ENCODE measurements at regions not wholly inside any gene's neighbourhood (a gene's known extent, or its start where the extent isn't known, plus 50 kb on each side); places are given as distances from the start of the nearest gene placed in this dataset.

DNA sequence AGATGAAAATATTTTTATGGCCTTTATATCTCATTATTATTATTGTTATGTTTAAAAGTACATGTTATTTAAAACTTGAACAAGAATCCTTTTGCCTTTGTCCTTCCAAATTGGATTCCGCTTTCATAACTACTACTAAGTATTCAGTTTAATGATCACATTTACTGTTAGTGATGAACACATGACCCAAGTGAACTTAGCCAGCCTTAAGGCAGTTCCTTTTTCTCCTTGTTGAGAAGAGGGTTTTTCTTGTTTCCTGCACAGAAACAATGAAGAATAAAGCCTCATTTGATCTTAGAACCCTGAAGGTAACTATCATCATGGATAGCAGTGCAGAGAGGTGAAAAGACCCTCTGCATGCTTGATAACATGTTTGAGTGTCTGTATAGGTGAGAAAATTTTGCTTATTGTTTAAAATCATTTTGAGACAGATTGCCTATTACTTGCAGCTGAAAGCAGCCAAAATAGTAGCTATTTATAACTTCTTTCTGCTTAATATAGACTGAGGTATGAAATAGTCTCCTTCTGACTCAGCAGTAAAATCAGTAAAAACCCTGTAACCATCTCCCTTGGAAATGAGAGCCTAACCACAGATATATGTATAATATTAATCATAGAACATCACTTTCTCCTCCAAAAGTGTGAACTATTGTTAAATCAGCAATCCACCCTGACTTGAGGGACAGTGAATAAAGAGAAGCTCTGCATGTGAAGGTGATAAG lies 266.2 kb downstream of the SPATA31D1 start:
- H3K4me1 ChIP-seq (ENCODE audit: insufficient read depth, low read length, poor library complexity, severe bottlenecking), result peaks cover 10% of the 10 kb centered on the region
- no peaks in the 10 kb centered on the region for H3K9me2 ChIP-seq (replicated peaks; ENCODE audit: low read depth, low read length)
- H3K4me2 ChIP-seq (ENCODE audit: low read depth, low read length, poor library complexity, severe bottlenecking), result no peak overlapping the region
- peak overlapping the region; percentile 62; the same call in 1 of the 2 replicates for H2AFZ ChIP-seq (ENCODE audit: low read length)
- H3K9me3 ChIP-seq (ENCODE audit: insufficient read depth, low read depth, low read length), result no peaks in the 10 kb centered on the region
- H4K20me1 ChIP-seq (ENCODE audit: insufficient read depth, low read length, poor library complexity, severe bottlenecking), result no peaks in the 10 kb centered on the region
- TF ChIP-seq CTCF (conservative IDR thresholded peaks at IDR 0.05; ENCODE audit: low read length), result no peak
- no peak for TF ChIP-seq EZH2phosphoT487 (IDR thresholded peaks at IDR 0.05; ENCODE audit: borderline replicate concordance)
- no peaks in the 10 kb centered on the region for H3K27me3 ChIP-seq (ENCODE audit: insufficient read depth, low read length, poor library complexity, severe bottlenecking)
- no peaks in the 10 kb centered on the region for H3F3A ChIP-seq (ENCODE audit: low read depth)
- no peaks in the 10 kb centered on the region for H3K79me2 ChIP-seq (ENCODE audit: insufficient read depth, low read length)
- H3K4me3 ChIP-seq (ENCODE audit: low read length, poor library complexity, severe bottlenecking), result no peak overlapping the region
- no peaks in the 10 kb centered on the region for H3K36me3 ChIP-seq (ENCODE audit: insufficient read depth, low read length)
- H3K9ac ChIP-seq (ENCODE audit: low read depth, low read length, poor library complexity, severe bottlenecking), result no peak overlapping the region

DNA sequence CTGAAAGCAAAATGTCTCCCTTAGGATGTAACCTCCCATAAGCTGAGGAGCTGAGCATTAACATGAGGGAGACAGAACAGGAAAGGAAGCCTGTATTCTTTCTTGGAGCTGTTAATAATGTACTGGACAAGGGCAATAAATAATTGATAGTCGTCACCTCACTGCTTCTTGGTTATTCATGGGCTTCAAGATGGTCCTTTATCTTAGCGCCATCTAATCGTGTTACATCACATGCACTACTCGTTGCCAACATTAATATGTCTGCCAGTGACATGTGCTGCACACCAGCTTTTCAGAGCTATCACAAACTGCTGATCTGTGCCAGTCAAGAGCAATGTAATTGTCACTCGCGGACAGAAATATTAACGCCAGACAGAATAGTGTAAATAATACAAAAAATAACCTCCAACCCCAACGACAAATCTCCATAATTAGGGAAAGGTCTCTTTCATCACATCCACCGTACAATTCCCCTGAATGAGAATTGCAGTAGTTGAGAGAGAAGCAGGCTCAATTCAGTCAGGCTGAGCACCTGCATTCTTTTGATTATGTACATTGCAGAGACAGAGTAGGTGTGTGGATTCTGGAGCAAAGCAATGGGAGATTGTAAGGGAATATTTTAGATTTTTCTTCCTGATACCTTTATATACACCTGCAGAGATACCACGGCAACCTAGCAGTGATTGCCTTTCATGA lies 267.1 kb downstream of the SPATA31D1 start:
- no peaks in the 10 kb centered on the region for H4K20me1 ChIP-seq (ENCODE audit: insufficient read depth, low read length, poor library complexity, severe bottlenecking)
- no peaks in the 10 kb centered on the region for H3F3A ChIP-seq (ENCODE audit: low read depth)
- H3K36me3 ChIP-seq (ENCODE audit: insufficient read depth, low read length), result no peaks in the 10 kb centered on the region
- H3K79me2 ChIP-seq (ENCODE audit: insufficient read depth, low read length), result no peaks in the 10 kb centered on the region
- TF ChIP-seq CTCF (conservative IDR thresholded peaks at IDR 0.05; ENCODE audit: low read length) (no peak), EZH2phosphoT487 (IDR thresholded peaks at IDR 0.05; ENCODE audit: borderline replicate concordance) (no peak)
- H3K9ac ChIP-seq (ENCODE audit: low read depth, low read length, poor library complexity, severe bottlenecking), result no peak overlapping the region
- H3K9me3 ChIP-seq (ENCODE audit: insufficient read depth, low read depth, low read length), result no peaks in the 10 kb centered on the region
- H3K4me2 ChIP-seq (ENCODE audit: low read depth, low read length, poor library complexity, severe bottlenecking), result no peak overlapping the region
- H3K27me3 ChIP-seq (ENCODE audit: insufficient read depth, low read length, poor library complexity, severe bottlenecking), result no peaks in the 10 kb centered on the region
- peaks cover 6% of the 10 kb centered on the region for H3K4me1 ChIP-seq (ENCODE audit: insufficient read depth, low read length, poor library complexity, severe bottlenecking)
- H2AFZ ChIP-seq (ENCODE audit: low read length), result no peak overlapping the region; the same call in 1 of the 2 replicates
- no peak overlapping the region for H3K4me3 ChIP-seq (ENCODE audit: low read length, poor library complexity, severe bottlenecking)
- H3K9me2 ChIP-seq (replicated peaks; ENCODE audit: low read depth, low read length), result no peaks in the 10 kb centered on the region

DNA sequence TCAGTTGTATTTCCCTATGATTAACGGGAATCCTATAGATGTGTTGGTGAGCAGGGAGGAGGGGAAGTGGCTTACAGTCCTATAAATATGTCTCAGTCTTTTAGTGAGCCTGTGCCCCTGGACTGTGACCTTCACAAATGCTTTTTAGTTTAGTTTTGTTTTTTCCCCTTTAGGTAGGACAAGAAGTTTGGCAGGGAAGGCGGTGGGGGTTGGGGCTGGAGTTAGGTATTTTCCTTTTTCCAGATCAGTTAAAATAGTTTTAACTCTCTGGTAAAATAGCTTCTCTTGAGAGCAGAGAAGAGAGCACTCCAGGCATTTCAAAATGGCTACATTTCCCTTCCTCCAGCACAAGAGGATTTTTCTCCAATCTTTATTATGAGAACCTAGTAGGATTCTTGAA lies 272.1 kb downstream of the SPATA31D1 start:
- Histone ChIP-seq H2AFZ (ENCODE audit: low read length) (no peak overlapping the region), H3K27me3 (ENCODE audit: insufficient read depth, low read length, poor library complexity, severe bottlenecking) (no peaks in the 10 kb centered on the region), H3K79me2 (ENCODE audit: insufficient read depth, low read length) (no peaks in the 10 kb centered on the region), H3K4me2 (ENCODE audit: low read depth, low read length, poor library complexity, severe bottlenecking) (no peak overlapping the region), H3F3A (ENCODE audit: low read depth) (no peaks in the 10 kb centered on the region; the same call in 1 of the 2 replicates), H3K9me2 (replicated peaks; ENCODE audit: low read depth, low read length) (no peaks in the 10 kb centered on the region), H3K9me3 (ENCODE audit: insufficient read depth, low read depth, low read length) (peaks cover 4% of the 10 kb centered on the region; the same call in 1 of the 2 replicates), H4K20me1 (ENCODE audit: insufficient read depth, low read length, poor library complexity, severe bottlenecking) (no peaks in the 10 kb centered on the region), H3K4me1 (ENCODE audit: insufficient read depth, low read length, poor library complexity, severe bottlenecking) (peaks cover 22% of the 10 kb centered on the region), H3K36me3 (ENCODE audit: insufficient read depth, low read length) (no peaks in the 10 kb centered on the region), H3K9ac (ENCODE audit: low read depth, low read length, poor library complexity, severe bottlenecking) (no peak overlapping the region), H3K4me3 (ENCODE audit: low read length, poor library complexity, severe bottlenecking) (no peak overlapping the region)
- no peak for TF ChIP-seq CTCF (conservative IDR thresholded peaks at IDR 0.05; ENCODE audit: low read length)
- TF ChIP-seq EZH2phosphoT487 (IDR thresholded peaks at IDR 0.05; ENCODE audit: borderline replicate concordance), result no peak

Measured in Loucy (cell line).